ENCODE measurements at regions not wholly inside any gene's neighbourhood (a gene's known extent, or its start where the extent isn't known, plus 50 kb on each side); places are given as distances from the start of the nearest gene placed in this dataset.
"Not testable (repeated sequence)": the region's sequence is repeated elsewhere in the genome, so short reads cannot be mapped to it uniquely, and the experiment has no call there.

DNA sequence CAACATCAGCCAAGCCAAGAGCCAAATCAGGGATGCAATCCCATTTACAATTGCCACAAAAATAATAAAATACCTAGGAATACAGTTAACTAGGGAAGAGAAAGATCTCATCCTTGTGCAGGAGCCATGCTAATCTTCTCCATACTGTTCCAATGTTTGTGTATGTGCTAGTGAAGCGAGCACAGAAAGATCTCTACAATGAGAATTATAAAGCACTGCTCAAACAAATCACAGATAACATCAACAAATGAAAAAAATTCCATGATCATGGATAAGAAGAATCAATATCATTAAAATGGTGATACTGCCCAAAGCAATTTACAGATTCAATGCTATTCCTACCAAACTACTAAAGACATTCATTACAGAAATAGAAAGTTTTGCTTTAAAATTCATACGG, 215.6 kb downstream of the FOXG1 start:
- Mint-ChIP-seq H3K4me3 (no peak overlapping the region), H3K27me3 (ENCODE audit: insufficient read depth) (peaks cover 2% of the 10 kb centered on the region), H3K27ac (no peak overlapping the region), H3K9me3 (peaks cover 3% of the 10 kb centered on the region), H3K4me1 (no peaks in the 10 kb centered on the region), H3K36me3 (ENCODE audit: low read depth) (no peaks in the 10 kb centered on the region)
- no peaks in the 10 kb centered on the region for H3K27me3 ChIP-seq (ENCODE audit: control insufficient read depth, insufficient read depth, low read length, poor library complexity, severe bottlenecking)
- no peaks in the 10 kb centered on the region for H3K4me1 ChIP-seq (ENCODE audit: control insufficient read depth, insufficient read depth, low read length)
- peaks cover 4% of the 10 kb centered on the region for H3K9me3 ChIP-seq (ENCODE audit: control insufficient read depth, low read length)
- no peak overlapping the region for H3K9ac ChIP-seq (ENCODE audit: extremely low read depth, low read length, poor library complexity, severe bottlenecking)
- DNase-seq: no peak
- WGBS, 2 experiments (ENCODE audit: insufficient coverage in 1 of 2, insufficient read length in 1 of 2): 85% methylated on average over 1 of the region's 2 CpGs; no CpG with 5 or more reads in 1 of the 2 experiments
- H3K27ac ChIP-seq (ENCODE audit: low read depth, low read length): no peak overlapping the region
- no peaks in the 10 kb centered on the region for H3K36me3 ChIP-seq (ENCODE audit: control insufficient read depth, insufficient read depth, low read length)
- TF ChIP-seq, protein P1, sequence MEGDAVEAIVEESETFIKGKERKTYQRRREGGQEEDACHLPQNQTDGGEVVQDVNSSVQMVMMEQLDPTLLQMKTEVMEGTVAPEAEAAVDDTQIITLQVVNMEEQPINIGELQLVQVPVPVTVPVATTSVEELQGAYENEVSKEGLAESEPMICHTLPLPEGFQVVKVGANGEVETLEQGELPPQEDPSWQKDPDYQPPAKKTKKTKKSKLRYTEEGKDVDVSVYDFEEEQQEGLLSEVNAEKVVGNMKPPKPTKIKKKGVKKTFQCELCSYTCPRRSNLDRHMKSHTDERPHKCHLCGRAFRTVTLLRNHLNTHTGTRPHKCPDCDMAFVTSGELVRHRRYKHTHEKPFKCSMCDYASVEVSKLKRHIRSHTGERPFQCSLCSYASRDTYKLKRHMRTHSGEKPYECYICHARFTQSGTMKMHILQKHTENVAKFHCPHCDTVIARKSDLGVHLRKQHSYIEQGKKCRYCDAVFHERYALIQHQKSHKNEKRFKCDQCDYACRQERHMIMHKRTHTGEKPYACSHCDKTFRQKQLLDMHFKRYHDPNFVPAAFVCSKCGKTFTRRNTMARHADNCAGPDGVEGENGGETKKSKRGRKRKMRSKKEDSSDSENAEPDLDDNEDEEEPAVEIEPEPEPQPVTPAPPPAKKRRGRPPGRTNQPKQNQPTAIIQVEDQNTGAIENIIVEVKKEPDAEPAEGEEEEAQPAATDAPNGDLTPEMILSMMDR (conservative IDR thresholded peaks at IDR 0.05): no peak
- no peak overlapping the region for H3K4me3 ChIP-seq (ENCODE audit: low read length)

DNA sequence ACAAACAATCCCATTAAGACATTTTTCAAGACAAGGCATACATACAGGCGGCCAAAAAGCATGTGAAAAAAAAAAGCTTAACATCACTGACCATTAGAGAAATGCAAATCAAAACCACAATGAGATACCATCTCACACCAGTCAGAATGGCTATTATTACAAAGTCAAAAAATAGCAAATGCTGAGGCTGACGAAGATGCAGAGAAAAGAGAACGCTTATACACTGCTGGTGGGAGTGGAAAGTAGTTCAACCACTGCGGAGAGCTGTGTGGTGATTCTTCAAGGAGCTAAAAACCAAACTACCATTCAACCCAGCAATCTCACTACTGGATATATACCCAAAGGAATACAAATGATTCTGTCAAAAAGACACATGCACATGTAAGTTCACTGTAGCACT, 216.7 kb downstream of the FOXG1 start:
- H3K4me3 ChIP-seq (ENCODE audit: low read length): no peak overlapping the region
- Mint-ChIP-seq H3K9me3 (peaks cover 3% of the 10 kb centered on the region), H3K27me3 (ENCODE audit: insufficient read depth) (peaks cover 2% of the 10 kb centered on the region), H3K4me3 (no peak overlapping the region), H3K4me1 (no peaks in the 10 kb centered on the region), H3K36me3 (ENCODE audit: low read depth) (no peaks in the 10 kb centered on the region), H3K27ac (no peak overlapping the region)
- WGBS, 2 experiments (ENCODE audit: insufficient coverage in 1 of 2, insufficient read length in 1 of 2): 83 to 100% methylated on average over 1 to 3 of the region's 4 CpGs
- no peak overlapping the region for H3K27ac ChIP-seq (ENCODE audit: low read depth, low read length)
- H3K9ac ChIP-seq (ENCODE audit: extremely low read depth, low read length, poor library complexity, severe bottlenecking): no peak overlapping the region
- no peak for DNase-seq
- TF ChIP-seq, protein P1 (conservative IDR thresholded peaks at IDR 0.05): no peak
- H3K27me3 ChIP-seq (ENCODE audit: control insufficient read depth, insufficient read depth, low read length, poor library complexity, severe bottlenecking): no peaks in the 10 kb centered on the region
- H3K9me3 ChIP-seq (ENCODE audit: control insufficient read depth, low read length): peaks cover 4% of the 10 kb centered on the region
- no peaks in the 10 kb centered on the region for H3K4me1 ChIP-seq (ENCODE audit: control insufficient read depth, insufficient read depth, low read length)
- no peaks in the 10 kb centered on the region for H3K36me3 ChIP-seq (ENCODE audit: control insufficient read depth, insufficient read depth, low read length)

DNA sequence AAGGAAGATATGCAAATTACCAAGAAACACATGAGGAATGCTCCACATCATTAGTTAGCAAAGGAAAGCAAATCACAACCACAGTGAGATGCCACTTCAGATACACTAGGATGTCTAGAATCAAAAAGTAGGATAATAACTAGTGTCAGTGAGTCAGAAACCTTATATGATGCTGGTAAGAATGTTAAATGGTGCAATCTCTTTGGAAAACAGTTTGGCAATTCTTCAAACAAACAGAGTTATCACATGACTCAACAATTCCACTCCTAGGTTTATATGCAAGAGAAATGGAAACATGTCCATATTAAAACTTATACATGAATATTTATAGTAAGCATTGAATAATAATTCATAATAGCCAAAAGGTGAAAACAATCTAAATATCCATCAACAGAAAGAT, 220.9 kb downstream of the FOXG1 start:
- DNase-seq: no peak
- Mint-ChIP-seq H3K4me3 (no peak overlapping the region), H3K9me3 (no peaks in the 10 kb centered on the region), H3K27ac (no peak overlapping the region), H3K4me1 (no peaks in the 10 kb centered on the region), H3K36me3 (ENCODE audit: low read depth) (no peaks in the 10 kb centered on the region), H3K27me3 (ENCODE audit: insufficient read depth) (peaks cover 2% of the 10 kb centered on the region)
- no peak overlapping the region for H3K27ac ChIP-seq (ENCODE audit: low read depth, low read length)
- no peak overlapping the region for H3K9ac ChIP-seq (ENCODE audit: extremely low read depth, low read length, poor library complexity, severe bottlenecking)
- TF ChIP-seq, protein P1 (conservative IDR thresholded peaks at IDR 0.05): no peak
- H3K36me3 ChIP-seq (ENCODE audit: control insufficient read depth, insufficient read depth, low read length): no peaks in the 10 kb centered on the region
- no peaks in the 10 kb centered on the region for H3K9me3 ChIP-seq (ENCODE audit: control insufficient read depth, low read length)
- no peaks in the 10 kb centered on the region for H3K4me1 ChIP-seq (ENCODE audit: control insufficient read depth, insufficient read depth, low read length)
- H3K27me3 ChIP-seq (ENCODE audit: control insufficient read depth, insufficient read depth, low read length, poor library complexity, severe bottlenecking): no peaks in the 10 kb centered on the region
- H3K4me3 ChIP-seq (ENCODE audit: low read length): no peak overlapping the region

DNA sequence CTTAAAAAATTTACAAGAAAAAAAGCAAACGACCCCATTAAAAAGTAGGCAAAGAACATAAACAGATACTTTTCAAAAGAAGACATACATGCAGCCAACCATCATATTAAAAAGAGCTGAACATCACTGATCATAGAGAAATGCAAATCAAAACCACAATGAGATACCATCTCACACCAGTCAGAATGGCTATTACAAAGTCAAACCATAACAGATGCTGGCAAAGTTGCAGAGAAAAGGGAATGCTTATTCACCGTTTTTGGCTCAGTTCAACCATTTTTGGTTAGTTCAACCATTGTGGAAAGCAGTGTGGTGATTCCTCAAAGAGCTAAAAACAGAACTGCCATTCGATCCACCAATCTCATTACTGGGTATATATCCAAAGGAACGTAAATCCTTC, 230.6 kb downstream of the FOXG1 start:
- not testable (repeated sequence) for H3K9me3 ChIP-seq (ENCODE audit: control insufficient read depth, low read length); H3K9ac ChIP-seq (ENCODE audit: extremely low read depth, low read length, poor library complexity, severe bottlenecking); H3K27me3 ChIP-seq (ENCODE audit: control insufficient read depth, insufficient read depth, low read length, poor library complexity, severe bottlenecking); H3K4me3 ChIP-seq (ENCODE audit: low read length); H3K4me1 Mint-ChIP-seq; H3K4me3 Mint-ChIP-seq; DNase-seq; H3K27ac Mint-ChIP-seq; H3K9me3 Mint-ChIP-seq; H3K27ac ChIP-seq (ENCODE audit: low read depth, low read length); H3K36me3 Mint-ChIP-seq (ENCODE audit: low read depth); H3K27me3 Mint-ChIP-seq (ENCODE audit: insufficient read depth); H3K4me1 ChIP-seq (ENCODE audit: control insufficient read depth, insufficient read depth, low read length); H3K36me3 ChIP-seq (ENCODE audit: control insufficient read depth, insufficient read depth, low read length)
- 81 to 83% methylated on average over 1 to 4 of the region's 4 CpGs for WGBS, 2 experiments (ENCODE audit: insufficient coverage in 1 of 2, insufficient read length in 1 of 2)
